CD8-positive, alpha-beta memory T cell (primary cell): ENCODE measurements at regions not wholly inside any gene's neighbourhood (a gene's known extent, or its start where the extent isn't known, plus 50 kb on each side); places are given as distances from the start of the nearest gene placed in this dataset.

Experiments used
- CTCF ChIA-PET: fragments of 350-600 bp; sonication (Branson Sonifier 250); formaldehyde crosslinking; loops from one replicate; lab custom pipeline; 2021; ENCODE audit warnings: antibody characterized with exemption; lab: Charles Lee
- POLR2A ChIA-PET: fragments of 350-600 bp; sonication (Branson Sonifier 250); formaldehyde crosslinking; loops from one replicate; lab custom pipeline; 2021; ENCODE audit warnings: antibody characterized with exemption; lab: Charles Lee
- DNase-seq, 5 donors: peaks; one replicate each; pipeline versions ENCODE4 v3.0.0 to v3.0.0-alpha.2; 2020 to 2022; ENCODE audit warnings: mixed read lengths in 1 of 5
- H3K27ac ChIP-seq: one replicate; pipeline ENCODE4 v1.7.0; 2013; ENCODE audit warnings: low read depth, mild to moderate bottlenecking, low read length, moderate library complexity
- H3K27me3 ChIP-seq: 2 replicates; pipeline ENCODE4 v1.7.0; 2013; ENCODE audit warnings: low read length, mild to moderate bottlenecking; ENCODE audit not compliant: insufficient read depth, poor library complexity, severe bottlenecking
- H3K36me3 ChIP-seq: 2 replicates; pipeline ENCODE4 v1.7.0; 2013; ENCODE audit warnings: mild to moderate bottlenecking, low read length, moderate library complexity; ENCODE audit not compliant: insufficient read depth
- H3K4me1 ChIP-seq: 2 replicates; pipeline ENCODE4 v1.7.0; 2013; ENCODE audit warnings: mild to moderate bottlenecking, low read length, moderate library complexity; ENCODE audit not compliant: insufficient read depth
- H3K4me3 ChIP-seq: 2 replicates; pipeline ENCODE4 v1.7.0; 2013; ENCODE audit warnings: mild to moderate bottlenecking, low read length
- H3K9me3 ChIP-seq: 2 replicates; pipeline ENCODE4 v1.7.0; 2013; ENCODE audit warnings: mild to moderate bottlenecking, low read length
- H3K27ac Mint-ChIP-seq, 8 donors: one replicate each; pipeline ENCODE4 v1.8.0; 2020 to 2021; ENCODE audit warnings: mixed read lengths in 8 of 8, mild to moderate bottlenecking in 6 of 8, inconsistent platforms in 3 of 8, moderate library complexity in 3 of 8
- H3K27me3 Mint-ChIP-seq, 2 donors: one replicate each; pipeline ENCODE4 v1.8.0; 2020 to 2021; ENCODE audit warnings: mixed read lengths in 2 of 2, mild to moderate bottlenecking in 1 of 2, moderate library complexity in 1 of 2
- H3K36me3 Mint-ChIP-seq, 3 donors: one replicate each; pipeline ENCODE4 v1.8.0; 2020 to 2021; ENCODE audit warnings: mixed read lengths in 3 of 3, inconsistent platforms in 1 of 3, mild to moderate bottlenecking in 1 of 3
- H3K4me1 Mint-ChIP-seq, 3 donors: one replicate each; pipeline ENCODE4 v1.8.0; 2020 to 2021; ENCODE audit warnings: mixed read lengths in 3 of 3, inconsistent platforms in 1 of 3, mild to moderate bottlenecking in 1 of 3
- H3K4me3 Mint-ChIP-seq, 7 donors: one replicate each; pipeline ENCODE4 v1.8.0; 2020 to 2021; ENCODE audit warnings: mixed read lengths in 7 of 7, mild to moderate bottlenecking in 6 of 7, moderate library complexity in 4 of 7, inconsistent platforms in 2 of 7
- H3K9me3 Mint-ChIP-seq, 5 donors: one replicate each; pipeline ENCODE4 v1.8.0; 2020 to 2022; ENCODE audit warnings: mixed read lengths in 5 of 5, mild to moderate bottlenecking in 3 of 5, moderate library complexity in 2 of 5, inconsistent platforms in 1 of 5

- H3K36me3 Mint-ChIP-seq = no peaks in the 10 kb centered on the region
- H3K4me3 ChIP-seq = no peak overlapping the region
These were observed 57.1 kb downstream of the FAM181B start for GRCh38 chr11:82676483-82677094.

GRCh38 chr11:82675838-82676237 lies 57.8 kb downstream of the FAM181B start:
- H3K9me3 Mint-ChIP-seq = no peaks in the 10 kb centered on the region
- CTCF ChIA-PET = no interaction called here

More at GRCh38 chr11:82676483-82677094, 57.1 kb downstream of the FAM181B start:
- Histone ChIP-seq H3K27ac (no peak overlapping the region), H3K36me3 (no peaks in the 10 kb centered on the region), H3K27me3 (no peaks in the 10 kb centered on the region), H3K4me1 (no peaks in the 10 kb centered on the region), H3K9me3 (no peaks in the 10 kb centered on the region)
- H3K9me3 Mint-ChIP-seq = peaks cover 0 to 6% (median 4%) of the 10 kb centered on the region in 5 donors
- POLR2A ChIA-PET = no interaction called here
- DNase-seq = no peak
- CTCF ChIA-PET = no interaction called here
- H3K4me1 Mint-ChIP-seq = no peaks in the 10 kb centered on the region
- no peak overlapping the region for H3K27ac Mint-ChIP-seq
- peaks cover 0 to 2% of the 10 kb centered on the region in 2 donors for H3K27me3 Mint-ChIP-seq
- H3K4me3 Mint-ChIP-seq = no peak overlapping the region

GRCh38 chr11:82673631-82674030 lies 60.0 kb downstream of the FAM181B start:
- Mint-ChIP-seq H3K36me3 (no peaks in the 10 kb centered on the region), H3K4me1 (no peaks in the 10 kb centered on the region), H3K4me3 (no peak overlapping the region), H3K27me3 (peaks cover 0 to 6% of the 10 kb centered on the region in 2 donors), H3K27ac (no peak overlapping the region), H3K9me3 (no peaks in the 10 kb centered on the region)
- DNase-seq = no peak
- ChIA-PET CTCF (no interaction called here), POLR2A (no interaction called here)
- Histone ChIP-seq H3K36me3 (no peaks in the 10 kb centered on the region), H3K27ac (no peak overlapping the region), H3K27me3 (no peaks in the 10 kb centered on the region), H3K4me1 (no peaks in the 10 kb centered on the region), H3K9me3 (no peaks in the 10 kb centered on the region), H3K4me3 (no peak overlapping the region)

More at GRCh38 chr11:82675838-82676237, 57.8 kb downstream of the FAM181B start:
- Mint-ChIP-seq H3K4me3 (no peak overlapping the region), H3K27ac (no peak overlapping the region), H3K4me1 (no peaks in the 10 kb centered on the region), H3K27me3 (peaks cover 0 to 4% of the 10 kb centered on the region in 2 donors), H3K36me3 (no peaks in the 10 kb centered on the region)
- POLR2A ChIA-PET = no interaction called here
- no peak for DNase-seq
- H3K9me3 ChIP-seq = no peaks in the 10 kb centered on the region
- H3K4me3 ChIP-seq = no peak overlapping the region
- H3K27ac ChIP-seq = no peak overlapping the region
- H3K27me3 ChIP-seq = no peaks in the 10 kb centered on the region
- H3K36me3 ChIP-seq = no peaks in the 10 kb centered on the region
- H3K4me1 ChIP-seq = no peaks in the 10 kb centered on the region

DNA sequence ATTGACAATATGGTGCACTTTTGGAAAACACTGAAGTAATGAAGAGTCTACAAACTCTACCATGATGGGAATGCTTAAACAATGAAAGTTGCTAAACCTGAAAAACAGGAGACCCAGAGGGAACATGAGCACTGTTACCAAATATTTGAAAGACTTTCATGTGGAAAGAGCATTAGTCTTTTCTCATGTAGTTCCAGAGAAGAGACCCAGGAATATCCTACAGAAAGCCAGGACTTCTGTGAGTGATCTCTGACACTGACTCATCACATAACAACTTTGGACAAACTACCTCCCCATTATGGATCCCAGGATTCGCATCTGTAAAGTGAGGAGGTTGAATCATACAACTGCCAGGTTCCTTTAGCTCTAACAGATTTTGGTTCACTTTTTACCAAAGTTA lies 62.2 kb downstream of the FAM181B start:
- Mint-ChIP-seq H3K4me3 (no peak overlapping the region), H3K9me3 (peaks cover 0 to 4% (median 0%) of the 10 kb centered on the region in 5 donors), H3K36me3 (no peaks in the 10 kb centered on the region), H3K27ac (no peak overlapping the region), H3K27me3 (peaks cover 3 to 9% of the 10 kb centered on the region in 2 donors), H3K4me1 (no peaks in the 10 kb centered on the region)
- no peaks in the 10 kb centered on the region for H3K4me1 ChIP-seq
- H3K36me3 ChIP-seq = no peaks in the 10 kb centered on the region
- POLR2A ChIA-PET = no interaction called here
- DNase-seq = no peak
- H3K4me3 ChIP-seq = no peak overlapping the region
- no peak overlapping the region for H3K27ac ChIP-seq
- H3K9me3 ChIP-seq = no peaks in the 10 kb centered on the region
- CTCF ChIA-PET = no interaction called here
- no peaks in the 10 kb centered on the region for H3K27me3 ChIP-seq

GRCh38 chr11:82663535-82663934 lies 70.1 kb downstream of the FAM181B start:
- no peak overlapping the region for H3K4me3 Mint-ChIP-seq

GRCh38 chr11:82653752-82654151 lies 79.9 kb downstream of the FAM181B start:
- DNase-seq = no peak
- H3K27ac ChIP-seq = no peak overlapping the region
- no peaks in the 10 kb centered on the region for H3K9me3 ChIP-seq
- Mint-ChIP-seq H3K27me3 (peaks cover 2 to 3% of the 10 kb centered on the region in 2 donors), H3K9me3 (peaks cover 0 to 3% (median 0%) of the 10 kb centered on the region in 5 donors), H3K36me3 (no peaks in the 10 kb centered on the region), H3K27ac (no peak overlapping the region), H3K4me1 (no peaks in the 10 kb centered on the region), H3K4me3 (no peak overlapping the region)
- CTCF ChIA-PET = no interaction called here
- H3K4me1 ChIP-seq = no peaks in the 10 kb centered on the region
- POLR2A ChIA-PET = no interaction called here
- no peaks in the 10 kb centered on the region for H3K36me3 ChIP-seq
- H3K27me3 ChIP-seq = no peaks in the 10 kb centered on the region
- H3K4me3 ChIP-seq = no peak overlapping the region

More at GRCh38 chr11:82663535-82663934, 70.1 kb downstream of the FAM181B start:
- no peak for DNase-seq
- H3K4me3 ChIP-seq = no peak overlapping the region
- no peaks in the 10 kb centered on the region for H3K4me1 Mint-ChIP-seq
- POLR2A ChIA-PET = no interaction called here
- no peak overlapping the region for H3K27ac Mint-ChIP-seq
- CTCF ChIA-PET = no interaction called here
- no peaks in the 10 kb centered on the region for H3K4me1 ChIP-seq
- no peaks in the 10 kb centered on the region for H3K36me3 ChIP-seq
- no peak overlapping the region for H3K27ac ChIP-seq
- H3K9me3 Mint-ChIP-seq = peaks cover 0 to 4% (median 0%) of the 10 kb centered on the region in 5 donors
- peaks cover 1 to 3% of the 10 kb centered on the region in 2 donors for H3K27me3 Mint-ChIP-seq
- no peaks in the 10 kb centered on the region for H3K9me3 ChIP-seq
- no peaks in the 10 kb centered on the region for H3K36me3 Mint-ChIP-seq
- H3K27me3 ChIP-seq = no peaks in the 10 kb centered on the region

GRCh38 chr11:82639251-82639650 lies 94.4 kb downstream of the FAM181B start:
- CTCF ChIA-PET = no interaction called here
- Mint-ChIP-seq H3K27me3 (peaks cover 5 to 14% of the 10 kb centered on the region in 2 donors), H3K27ac (no peak overlapping the region), H3K4me1 (no peaks in the 10 kb centered on the region), H3K9me3 (peaks cover 0 to 4% (median 0%) of the 10 kb centered on the region in 5 donors), H3K4me3 (no peak overlapping the region), H3K36me3 (no peaks in the 10 kb centered on the region)
- DNase-seq = no peak
- no peaks in the 10 kb centered on the region for H3K9me3 ChIP-seq
- POLR2A ChIA-PET = no interaction called here
- H3K4me3 ChIP-seq = no peak overlapping the region
- no peak overlapping the region for H3K27ac ChIP-seq
- H3K36me3 ChIP-seq = no peaks in the 10 kb centered on the region
- no peaks in the 10 kb centered on the region for H3K4me1 ChIP-seq
- H3K27me3 ChIP-seq = no peaks in the 10 kb centered on the region

DNA sequence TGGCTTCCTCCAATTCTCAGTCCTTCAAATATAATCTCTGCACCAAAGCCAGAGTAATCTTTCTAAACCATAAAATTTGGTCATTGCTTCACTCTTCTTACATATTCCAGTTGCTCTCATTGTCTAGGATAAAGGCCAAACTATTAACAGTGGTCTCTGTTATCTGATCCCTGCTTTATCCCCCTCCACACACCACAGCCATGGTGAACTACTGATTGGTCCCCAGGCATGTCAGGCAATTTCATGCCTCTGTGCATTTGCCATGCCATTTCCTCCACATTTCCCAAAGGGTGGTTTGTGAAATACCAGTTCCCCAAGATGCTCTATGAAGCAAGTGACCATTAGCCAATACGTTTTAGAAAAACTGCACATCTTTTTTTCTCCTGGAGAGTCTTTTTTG lies 97.0 kb downstream of the FAM181B start:
- H3K27ac Mint-ChIP-seq = no peak overlapping the region
- H3K36me3 ChIP-seq = no peaks in the 10 kb centered on the region
- no peak for DNase-seq
- ChIA-PET POLR2A (no interaction called here), CTCF (no interaction called here)
- no peak overlapping the region for H3K27ac ChIP-seq
- H3K27me3 Mint-ChIP-seq = peaks cover 4% of the 10 kb centered on the region in 2 donors
- H3K4me3 Mint-ChIP-seq = no peak overlapping the region
- no peaks in the 10 kb centered on the region for H3K36me3 Mint-ChIP-seq
- no peaks in the 10 kb centered on the region for H3K9me3 ChIP-seq
- H3K27me3 ChIP-seq = no peaks in the 10 kb centered on the region
- H3K4me1 ChIP-seq = no peaks in the 10 kb centered on the region
- no peaks in the 10 kb centered on the region for H3K4me1 Mint-ChIP-seq
- H3K9me3 Mint-ChIP-seq = peaks cover 0 to 4% (median 0%) of the 10 kb centered on the region in 5 donors
- H3K4me3 ChIP-seq = no peak overlapping the region
